Stimulated activated CD8-positive, alpha-beta memory T cell treated with anti-CD3 and anti-CD28 coated beads, Interleukin-4, amount 100 ng/mL, for 1 hour (primary cell): ENCODE measurements at regions not wholly inside any gene's neighbourhood (a gene's known extent, or its start where the extent isn't known, plus 50 kb on each side); places are given as distances from the start of the nearest gene placed in this dataset.
"Not testable (repeated sequence)": the region's sequence is repeated elsewhere in the genome, so short reads cannot be mapped to it uniquely, and the experiment has no call there.

ENCODE experiments used
- DNase-seq, 2 donors: peaks; one replicate each; pipeline ENCODE4 v3.0.0-alpha.2; 2020; ENCODE audit warnings: low read depth in 2 of 2, low spot score in 1 of 2

DNA sequence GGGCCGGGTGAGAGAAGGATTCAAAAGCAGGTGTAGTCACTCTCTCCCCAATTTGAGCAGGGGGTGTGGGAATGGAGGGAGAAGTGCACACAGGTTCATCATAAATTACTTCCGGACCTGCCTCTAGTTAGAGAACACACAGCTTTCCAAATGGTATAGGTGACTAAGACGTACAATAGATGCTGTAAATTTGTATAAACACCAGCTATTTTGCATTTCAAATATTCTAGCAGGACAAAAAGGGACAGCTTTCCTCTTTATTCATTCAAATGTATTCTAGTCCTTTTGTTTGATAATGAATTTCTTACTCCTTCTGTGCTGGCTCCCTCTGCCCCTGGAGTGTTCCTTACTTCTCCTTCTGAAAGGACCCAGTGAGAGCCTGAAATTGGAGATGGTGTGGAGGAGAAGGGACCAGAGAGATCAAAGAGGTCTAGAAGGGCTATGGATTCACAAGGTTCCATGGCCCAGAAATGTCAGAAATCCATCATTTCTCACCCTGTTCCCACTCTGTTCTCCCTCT, 53.2 kb upstream of the SH3BP4 start:
- no peak for DNase-seq

GRCh38 chr2:234888442-234888841, 63.4 kb upstream of the SH3BP4 start:
- not testable (repeated sequence) for DNase-seq

- no peak for DNase-seq
Observed at GRCh38 chr2:234887195-234887594, 64.6 kb upstream of the SH3BP4 start.

DNA sequence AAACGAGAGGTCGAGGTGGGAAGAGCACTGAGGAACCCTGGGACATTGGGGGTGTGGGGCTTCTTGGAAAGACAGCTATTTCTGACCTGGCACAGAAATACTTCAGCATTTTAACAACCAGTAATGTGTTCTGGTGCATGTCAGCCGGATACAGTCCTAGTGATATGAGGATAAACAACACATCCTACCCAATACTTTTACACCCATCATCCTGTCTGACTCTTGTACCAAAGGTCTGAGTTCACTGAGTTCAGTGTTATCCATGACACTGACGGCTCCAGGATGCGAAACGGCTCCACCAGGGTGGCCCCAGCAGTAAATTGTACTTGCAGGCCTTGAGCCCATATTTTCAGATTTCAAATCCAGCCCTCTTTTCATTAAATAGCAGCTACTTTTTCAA, 65.9 kb upstream of the SH3BP4 start:
- no peak for DNase-seq

DNA sequence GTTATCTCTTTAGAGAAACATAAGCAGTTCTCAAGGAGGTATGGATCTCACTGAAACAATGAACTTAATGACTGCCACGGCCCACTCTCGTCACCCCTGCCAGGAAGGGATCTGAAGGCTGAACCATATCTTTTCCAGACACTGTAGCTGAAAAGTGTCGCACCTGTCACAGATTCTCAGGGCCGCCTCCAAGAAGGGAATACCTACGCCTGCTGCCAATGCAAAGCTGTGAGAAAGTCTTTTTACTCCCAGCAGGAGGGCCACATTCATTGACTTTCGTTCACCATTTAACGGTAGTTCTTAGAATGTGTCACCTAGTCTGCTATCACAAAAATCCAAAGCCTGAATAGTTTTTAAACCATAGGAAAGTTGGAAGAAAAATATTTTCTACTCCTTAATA, 66.7 kb upstream of the SH3BP4 start:
- DNase-seq = no peak

DNA sequence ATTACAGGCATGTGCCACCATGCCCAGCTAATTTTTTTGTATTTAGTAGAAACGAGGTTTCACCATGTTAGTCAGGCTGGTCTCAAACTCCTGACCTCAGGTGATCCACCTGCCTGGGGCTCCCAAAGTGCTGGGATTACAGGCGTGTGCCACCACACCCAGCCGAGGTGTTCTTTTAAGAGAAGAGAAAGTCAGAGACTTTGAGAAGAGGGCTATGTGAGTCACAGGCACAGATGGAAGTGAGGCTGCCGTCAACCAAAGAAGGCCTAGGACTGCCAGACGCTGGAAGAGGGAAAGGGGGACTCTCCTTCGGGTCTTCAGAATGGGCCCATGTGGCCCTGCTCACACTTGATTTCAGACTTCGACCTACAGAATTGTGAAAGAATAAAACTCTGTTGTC, 67.2 kb upstream of the SH3BP4 start:
- no peak for DNase-seq

- DNase-seq = no peak
Observed at GRCh38 chr2:234881413-234882241, 70.2 kb upstream of the SH3BP4 start.

DNA sequence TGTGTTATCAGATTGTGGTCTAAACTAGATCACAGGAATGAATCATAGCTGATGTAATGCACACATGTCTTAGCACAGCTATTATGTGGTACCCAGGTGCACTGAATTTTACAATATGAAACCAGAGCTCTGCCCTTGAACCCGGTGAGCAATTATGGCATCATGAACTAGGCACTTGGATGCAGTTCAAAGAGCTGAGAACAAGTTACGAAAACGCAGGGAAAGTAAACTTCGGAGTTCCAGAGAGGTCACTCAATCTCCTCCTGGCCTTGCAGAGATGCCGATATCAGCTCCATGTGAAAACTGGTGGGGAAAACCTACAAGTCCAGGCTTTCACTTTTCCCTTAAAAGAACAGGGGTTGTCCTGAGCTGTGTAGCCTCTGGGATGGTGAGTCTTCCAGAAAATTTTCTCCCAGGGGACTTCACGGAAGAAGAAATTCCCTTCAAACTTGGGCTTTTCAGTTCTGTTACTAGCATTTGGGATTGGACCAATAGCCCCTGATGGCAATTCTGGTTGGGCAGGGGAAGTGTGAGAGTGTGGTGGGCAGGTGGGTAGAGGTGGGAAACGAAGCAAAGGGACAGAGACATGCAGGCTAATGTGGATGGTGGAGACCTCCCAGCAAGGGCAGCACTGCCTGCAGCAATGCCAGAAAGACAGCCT, 71.1 kb upstream of the SH3BP4 start:
- DNase-seq = no peak

- no peak for DNase-seq
Observed at GRCh38 chr2:234879671-234880455, 72.0 kb upstream of the SH3BP4 start.

DNA sequence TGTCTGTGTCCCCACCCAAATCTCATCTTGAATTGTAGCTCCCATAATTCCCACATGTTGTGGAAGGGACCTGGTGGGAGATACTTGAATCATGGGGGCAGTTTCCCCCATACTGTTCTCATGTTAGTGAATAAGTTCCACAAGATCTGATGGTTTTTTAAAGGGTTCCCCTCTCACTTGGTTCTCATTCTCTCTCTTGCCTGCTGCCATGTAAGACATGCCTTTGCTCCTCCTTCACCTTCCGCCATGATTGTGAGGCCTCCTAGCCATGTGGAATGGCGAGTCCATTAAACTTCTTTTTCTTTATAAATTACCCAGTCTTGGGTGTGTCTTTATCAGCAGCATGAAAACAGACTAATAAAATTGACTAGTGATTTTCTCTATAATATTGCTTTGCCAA, 75.2 kb upstream of the SH3BP4 start:
- not testable (repeated sequence) for DNase-seq

GRCh38 chr2:234874347-234875046, 77.3 kb upstream of the SH3BP4 start:
- DNase-seq = no peak

- DNase-seq = no peak
Observed at GRCh38 chr2:234873828-234874173, 78.0 kb upstream of the SH3BP4 start.

DNA sequence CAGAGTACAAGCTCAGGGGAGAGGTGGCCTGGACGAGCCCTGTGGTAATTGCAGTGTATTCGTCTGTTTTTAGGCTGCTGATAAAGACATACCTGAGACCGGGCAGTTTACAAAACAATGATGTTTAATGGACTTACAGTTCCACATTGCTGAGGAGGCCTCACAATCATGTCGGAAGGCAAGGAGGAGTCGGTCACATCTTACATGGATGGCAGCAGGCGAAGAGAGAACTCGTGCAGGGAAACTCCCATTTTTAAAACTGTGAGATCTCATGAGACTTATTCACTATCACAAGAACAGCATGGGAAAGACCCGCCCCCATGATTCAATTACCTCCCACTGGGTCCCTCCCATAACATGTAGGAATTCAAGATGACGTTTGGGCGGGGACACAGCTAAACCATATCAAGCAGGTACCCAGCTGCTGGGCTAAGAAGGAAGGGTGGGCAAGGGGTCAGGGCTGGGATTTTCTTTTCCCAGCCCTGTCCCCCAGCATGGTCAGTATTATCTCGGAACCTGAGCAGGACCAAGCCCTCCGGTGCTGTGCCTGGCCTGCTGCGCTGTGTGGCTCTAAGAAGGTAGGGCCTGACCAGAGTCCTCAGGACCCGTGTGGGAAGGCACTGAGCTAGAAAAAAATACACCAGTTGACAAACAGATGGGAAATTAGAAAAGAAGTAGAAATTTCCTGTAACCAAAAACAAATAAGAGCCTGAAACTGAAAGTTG, 78.6 kb upstream of the SH3BP4 start:
- no peak for DNase-seq

GRCh38 chr2:234869969-234870368, 81.8 kb upstream of the SH3BP4 start:
- DNase-seq = no peak

- DNase-seq = no peak
Observed at GRCh38 chr2:234869164-234869563, 82.7 kb upstream of the SH3BP4 start.

DNA sequence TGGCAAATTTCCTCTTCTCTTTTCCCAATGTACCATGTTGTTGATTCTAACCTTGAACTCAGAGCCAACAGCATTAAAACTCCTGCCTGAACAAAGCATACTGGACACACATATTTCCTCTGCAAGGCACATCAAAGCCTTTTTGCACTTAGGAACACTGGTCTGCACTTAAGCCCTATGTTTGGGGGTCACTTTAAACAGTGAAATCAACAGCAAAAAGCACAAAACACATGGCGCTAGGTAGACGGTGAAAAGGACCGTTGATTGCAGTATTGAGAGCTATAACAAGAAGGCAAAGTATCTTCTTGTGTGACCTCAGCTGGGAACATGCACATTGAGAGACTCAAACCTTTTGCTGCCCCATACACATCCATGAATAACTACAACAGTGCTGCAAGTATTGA, 83.9 kb upstream of the SH3BP4 start:
- no peak for DNase-seq

- no peak for DNase-seq
Observed at GRCh38 chr2:234865586-234865985, 86.2 kb upstream of the SH3BP4 start.

GRCh38 chr2:234865040-234865439, 86.8 kb upstream of the SH3BP4 start:
- no peak for DNase-seq

DNA sequence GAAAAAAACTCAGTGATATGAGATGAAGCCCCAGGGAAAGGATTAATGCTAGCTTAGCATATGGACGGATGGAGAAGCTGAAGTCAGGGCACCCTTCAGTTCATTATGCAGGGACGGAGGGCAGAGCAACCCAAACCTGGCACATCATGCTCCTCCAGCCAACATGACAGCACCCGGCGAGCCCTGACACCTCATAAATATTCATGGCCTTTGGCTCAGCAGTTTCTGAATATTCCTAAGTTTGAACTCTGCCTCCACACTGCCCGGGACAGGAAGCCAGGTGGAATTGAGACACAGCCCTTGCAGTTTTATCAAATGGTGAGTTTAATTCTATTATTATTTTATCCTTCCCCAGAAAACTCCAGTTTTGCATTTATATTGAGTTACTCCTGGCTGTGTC, 87.3 kb upstream of the SH3BP4 start:
- no peak for DNase-seq
